AG04449 (cell line): ENCODE measurements at regions not wholly inside any gene's neighbourhood (a gene's known extent, or its start where the extent isn't known, plus 50 kb on each side); places are given as distances from the start of the nearest gene placed in this dataset.

ENCODE experiments used
- CTCF ChIA-PET: fragments of 350-600 bp; formaldehyde crosslinking; extraction: SDS; loops from one replicate; lab custom pipeline; 2021; ENCODE audit warnings: antibody characterized with exemption; lab: Yijun Ruan, JAX
- POLR2A ChIA-PET: fragments of 400-600, 350-600 bp; formaldehyde crosslinking; extraction: SDS; loops from one replicate; lab custom pipeline; 2020; ENCODE audit warnings: antibody characterized with exemption, inconsistent platforms; lab: Yijun Ruan, JAX
- DNase-seq: peaks from one replicate; pipeline ENCODE4 v3.0.0-alpha.2; 2010; ENCODE audit warnings: low read depth, low spot score
- H3K4me3 ChIP-seq: 2 replicates; pipeline ENCODE4 v1.5.1; 2011; ENCODE audit warnings: low read depth, mild to moderate bottlenecking, control low read depth, low read length
- TF ChIP-seq, protein P1 (sequence below): IDR thresholded peaks from one replicate; pipeline ENCODE4 v1.5.1; 2011; ENCODE audit warnings: mild to moderate bottlenecking, moderate library complexity, low read length, control low read depth, inconsistent platforms; ENCODE audit not compliant: insufficient read depth; ENCODE audit errors: missing control alignments

DNA sequence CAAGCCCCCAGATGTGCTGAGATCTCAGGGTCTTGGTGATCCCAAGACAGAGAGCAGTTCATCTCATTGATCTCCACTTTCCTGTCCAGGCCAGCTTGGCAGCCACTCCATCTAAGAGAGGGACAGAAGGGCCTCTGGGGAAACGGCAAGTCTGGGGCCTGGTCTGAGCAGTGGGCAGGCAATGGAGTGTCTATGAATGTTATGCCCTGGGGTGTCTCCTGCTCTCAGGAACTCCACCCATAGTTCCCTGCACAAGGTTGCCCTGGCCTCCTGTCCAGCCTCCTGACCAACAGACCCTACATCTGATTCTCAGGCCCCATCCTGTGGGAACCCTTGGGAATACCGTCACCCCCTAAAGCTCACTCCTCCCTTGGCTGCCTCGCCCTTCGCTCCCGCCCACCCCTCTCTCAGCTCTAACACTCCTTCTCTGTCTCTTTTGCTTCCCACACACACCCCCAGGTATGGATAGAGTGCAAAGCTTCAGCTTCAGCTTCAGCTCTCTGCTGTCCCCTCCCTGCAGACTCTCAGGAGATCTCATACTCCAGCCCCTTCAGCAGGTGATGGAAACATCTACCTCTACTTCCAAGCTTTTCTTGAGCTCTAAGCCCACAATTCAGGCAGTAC lies 83.0 kb downstream of the HIF1AN start:
- ChIA-PET POLR2A (no interaction called here), CTCF (no interaction called here)
- no peak for DNase-seq
- TF ChIP-seq, protein P1, sequence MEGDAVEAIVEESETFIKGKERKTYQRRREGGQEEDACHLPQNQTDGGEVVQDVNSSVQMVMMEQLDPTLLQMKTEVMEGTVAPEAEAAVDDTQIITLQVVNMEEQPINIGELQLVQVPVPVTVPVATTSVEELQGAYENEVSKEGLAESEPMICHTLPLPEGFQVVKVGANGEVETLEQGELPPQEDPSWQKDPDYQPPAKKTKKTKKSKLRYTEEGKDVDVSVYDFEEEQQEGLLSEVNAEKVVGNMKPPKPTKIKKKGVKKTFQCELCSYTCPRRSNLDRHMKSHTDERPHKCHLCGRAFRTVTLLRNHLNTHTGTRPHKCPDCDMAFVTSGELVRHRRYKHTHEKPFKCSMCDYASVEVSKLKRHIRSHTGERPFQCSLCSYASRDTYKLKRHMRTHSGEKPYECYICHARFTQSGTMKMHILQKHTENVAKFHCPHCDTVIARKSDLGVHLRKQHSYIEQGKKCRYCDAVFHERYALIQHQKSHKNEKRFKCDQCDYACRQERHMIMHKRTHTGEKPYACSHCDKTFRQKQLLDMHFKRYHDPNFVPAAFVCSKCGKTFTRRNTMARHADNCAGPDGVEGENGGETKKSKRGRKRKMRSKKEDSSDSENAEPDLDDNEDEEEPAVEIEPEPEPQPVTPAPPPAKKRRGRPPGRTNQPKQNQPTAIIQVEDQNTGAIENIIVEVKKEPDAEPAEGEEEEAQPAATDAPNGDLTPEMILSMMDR: no peak
- H3K4me3 ChIP-seq: no peak overlapping the region

DNA sequence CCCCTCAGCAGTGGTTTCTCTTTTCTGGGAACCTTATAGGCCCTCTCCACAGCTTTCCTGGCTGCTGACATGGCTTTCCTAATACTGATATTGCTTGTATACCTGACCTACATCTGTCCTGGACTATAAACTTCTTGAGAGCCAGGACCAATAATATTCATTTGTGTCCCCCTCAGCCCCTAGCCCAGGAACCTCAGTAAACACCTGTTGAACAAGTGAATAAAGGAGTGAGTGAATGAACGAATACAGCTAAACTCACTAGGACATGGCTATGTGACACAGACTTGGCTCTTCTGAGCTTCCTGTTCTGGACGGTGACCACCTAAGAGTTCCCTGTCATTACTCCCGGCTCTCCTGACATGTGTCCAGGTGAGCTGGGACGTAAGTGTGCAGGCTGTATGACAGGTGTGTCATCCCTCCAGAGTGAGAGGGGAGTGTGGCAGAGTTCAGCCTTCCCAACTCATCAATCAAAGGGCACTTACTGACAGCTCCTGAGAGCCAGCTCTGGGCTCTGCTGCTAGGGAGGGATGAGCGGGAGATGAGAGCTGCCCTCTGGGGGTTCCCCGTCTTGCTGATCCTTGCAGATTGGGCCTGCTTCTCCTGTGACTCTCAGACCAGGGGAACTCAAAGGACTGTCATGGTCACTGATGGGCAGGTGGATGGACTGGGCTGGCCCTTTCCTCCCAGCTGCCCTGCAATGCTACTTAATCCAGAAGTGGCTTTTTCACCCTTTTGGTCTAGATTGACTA lies 84.5 kb downstream of the HIF1AN start:
- H3K4me3 ChIP-seq: no peak overlapping the region
- DNase-seq: no peak
- ChIA-PET CTCF (no interaction called here), POLR2A (no interaction called here)
- TF ChIP-seq, protein P1: no peak

DNA sequence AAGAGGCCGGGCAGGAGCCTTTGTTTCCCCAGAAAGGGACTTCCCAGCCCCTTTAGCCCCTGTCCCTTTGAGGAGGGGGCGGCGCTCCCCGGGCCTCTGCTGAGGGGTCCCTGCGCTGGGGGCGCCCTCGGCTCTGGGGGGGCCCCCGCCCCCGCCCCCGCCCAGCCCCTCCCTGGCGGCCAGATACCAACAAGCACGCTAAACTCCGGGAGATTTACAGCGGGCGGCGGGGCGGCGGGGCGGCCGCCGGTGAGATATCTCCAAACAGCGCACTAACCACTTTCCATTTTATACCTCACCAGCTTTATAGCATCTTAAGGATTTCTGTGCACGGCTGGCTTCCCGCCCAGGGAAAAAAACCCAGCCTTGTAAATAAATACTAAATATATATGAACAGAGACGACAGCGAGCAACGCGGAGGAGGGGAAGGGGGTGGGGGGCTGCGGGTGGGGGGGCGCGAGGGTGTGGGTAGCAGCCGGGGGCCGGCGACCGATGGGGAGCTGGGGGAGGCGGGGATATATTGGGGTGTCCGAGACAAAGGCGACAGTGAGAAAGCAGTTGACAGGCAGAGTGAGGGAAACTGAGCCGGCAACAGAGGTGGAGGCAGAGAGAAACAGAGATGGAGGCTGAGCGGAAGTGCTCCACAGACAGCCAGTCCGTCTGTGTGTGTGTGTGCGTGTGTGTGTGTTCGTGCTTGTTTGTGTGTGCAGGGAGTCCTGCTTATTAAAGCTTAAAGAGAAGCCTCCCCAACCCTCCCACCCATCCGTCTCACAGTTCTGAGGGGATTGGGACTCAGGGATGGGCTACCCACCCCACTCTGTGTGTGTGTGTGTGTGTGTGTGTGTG lies 85.8 kb downstream of the HIF1AN start:
- DNase-seq: no peak
- POLR2A ChIA-PET: no interaction called here
- CTCF ChIA-PET: no interaction called here
- TF ChIP-seq, protein P1: no peak
- H3K4me3 ChIP-seq: no peak overlapping the region

DNA sequence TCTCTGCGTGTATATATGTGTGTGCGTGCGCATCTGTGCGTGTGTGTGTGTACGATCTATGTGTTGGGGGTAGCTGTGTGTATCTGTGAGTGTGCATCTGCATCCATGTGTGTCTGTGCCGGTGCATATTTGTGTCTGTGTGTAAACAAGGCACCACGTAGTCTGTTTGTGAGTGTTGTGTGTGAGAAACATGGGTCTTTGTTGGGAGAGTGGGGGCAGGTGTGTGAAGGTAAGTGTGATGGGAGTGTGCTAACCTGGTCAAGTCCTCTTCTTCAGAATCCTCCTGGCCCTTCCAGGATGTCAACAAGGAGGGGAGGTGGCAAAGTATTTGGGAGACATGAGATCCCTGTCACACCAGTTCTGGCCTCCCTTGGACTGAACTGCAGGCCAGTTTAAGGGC lies 87.2 kb downstream of the HIF1AN start:
- TF ChIP-seq, protein P1: no peak
- H3K4me3 ChIP-seq: no peak overlapping the region
- no peak for DNase-seq
- POLR2A ChIA-PET: no interaction called here
- CTCF ChIA-PET: no interaction called here

DNA sequence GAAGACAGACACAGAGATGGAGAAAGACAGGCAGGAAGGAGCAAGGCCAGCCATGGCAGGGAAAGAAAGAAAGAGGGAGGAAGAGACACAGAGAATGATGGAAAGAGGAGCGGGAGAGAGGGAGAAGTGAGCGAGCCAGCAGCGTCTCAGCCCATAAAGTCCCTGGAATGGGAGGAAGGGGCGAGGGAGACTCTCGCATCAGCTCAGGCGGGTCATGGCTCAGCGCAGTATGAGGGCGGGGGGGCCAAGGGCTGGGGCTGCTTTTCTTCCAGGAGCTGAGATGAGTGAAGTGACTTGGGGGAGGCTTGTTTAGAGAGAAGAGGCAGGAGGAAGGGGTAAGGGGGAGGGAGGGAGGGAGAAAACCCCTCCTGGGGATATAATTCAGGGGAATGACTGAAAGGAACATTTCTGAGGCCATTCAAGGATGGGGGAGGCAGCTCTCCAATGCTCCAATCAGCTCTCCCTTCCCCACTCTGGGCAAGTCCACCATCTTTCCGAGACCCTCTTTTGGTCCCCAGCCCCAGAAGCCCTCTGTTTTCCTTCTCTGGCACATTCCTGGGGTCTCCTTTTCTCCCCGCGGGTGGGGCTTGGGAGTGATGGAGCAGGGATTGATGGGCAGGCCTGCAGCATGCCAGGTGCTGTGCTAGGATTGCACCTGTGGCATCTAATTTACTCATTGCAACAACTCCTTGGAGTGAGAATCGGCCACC lies 87.9 kb downstream of the HIF1AN start:
- ChIA-PET POLR2A (no interaction called here), CTCF (no interaction called here)
- DNase-seq: no peak
- H3K4me3 ChIP-seq: no peak overlapping the region
- TF ChIP-seq, protein P1: no peak
